Stimulated activated naive CD8-positive, alpha-beta T cell treated with anti-CD3 and anti-CD28 coated beads, Interleukin-15, Interleukin-2, amounts not matched to agents 100 ng/mL and 50 ng/mL, for 24 hours (primary cell): ENCODE measurements at regions not wholly inside any gene's neighbourhood (a gene's known extent, or its start where the extent isn't known, plus 50 kb on each side); places are given as distances from the start of the nearest gene placed in this dataset.

Source experiments
- H3K27ac Mint-ChIP-seq: one replicate; pipeline ENCODE4 v1.8.0; 2021; ENCODE audit warnings: mild to moderate bottlenecking, mixed read lengths
- H3K27me3 Mint-ChIP-seq: one replicate; pipeline ENCODE4 v1.8.0; 2021; ENCODE audit warnings: mixed read lengths
- H3K36me3 Mint-ChIP-seq: one replicate; pipeline ENCODE4 v1.8.0; 2021; ENCODE audit warnings: low read depth, mixed read lengths
- H3K4me1 Mint-ChIP-seq: one replicate; pipeline ENCODE4 v1.8.0; 2021; ENCODE audit warnings: low read depth, mixed read lengths
- H3K4me3 Mint-ChIP-seq: one replicate; pipeline ENCODE4 v1.8.0; 2021; ENCODE audit warnings: mild to moderate bottlenecking, mixed read lengths
- H3K9me3 Mint-ChIP-seq: one replicate; pipeline ENCODE4 v1.8.0; 2021; ENCODE audit warnings: mixed read lengths

DNA sequence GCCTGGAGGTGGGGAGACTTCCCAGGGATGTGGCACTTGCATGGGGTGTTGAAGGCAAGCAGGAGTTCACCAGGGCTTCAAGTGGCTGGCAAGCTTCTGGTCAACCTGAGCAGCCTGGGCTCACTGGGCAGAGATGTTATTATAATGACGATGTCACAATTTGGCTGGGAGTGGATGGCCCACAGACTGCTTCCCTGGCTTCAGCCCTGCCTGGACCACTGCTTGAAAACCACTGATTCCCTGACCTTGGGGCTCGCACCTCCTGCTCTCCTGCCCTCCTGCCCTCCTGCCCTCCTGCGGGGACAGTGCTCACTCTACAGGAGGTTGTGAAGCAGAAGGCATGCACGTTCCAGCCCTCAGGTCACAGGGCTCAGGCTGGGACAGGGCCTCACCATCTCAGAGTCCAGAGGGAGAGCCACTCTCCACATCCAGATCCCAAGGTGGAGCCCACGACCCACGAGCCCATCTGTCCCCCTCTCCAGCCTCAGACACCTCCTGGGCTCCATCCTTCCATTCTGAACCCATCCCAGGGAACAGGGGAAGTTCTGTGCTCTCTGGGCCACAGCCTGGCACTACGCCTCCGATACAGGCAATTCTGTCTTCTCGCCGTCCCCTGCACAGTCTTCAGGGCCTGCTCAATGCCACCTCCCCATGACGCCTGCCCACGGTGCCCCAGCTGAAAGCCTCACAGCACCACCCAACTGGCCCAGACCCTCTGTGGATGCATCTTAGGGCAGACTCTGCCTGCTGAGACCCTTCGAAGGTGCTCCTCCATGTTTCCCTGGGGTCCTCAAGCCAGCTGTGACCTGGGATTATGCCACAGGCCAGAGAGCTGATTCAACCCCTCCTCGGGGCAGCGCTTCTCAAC, 241.6 kb upstream of the RAB6C start:
- H3K4me3 Mint-ChIP-seq, result no peak overlapping the region
- H3K9me3 Mint-ChIP-seq, result no peaks in the 10 kb centered on the region
- no peak overlapping the region for H3K27ac Mint-ChIP-seq
- peaks cover 7% of the 10 kb centered on the region for H3K27me3 Mint-ChIP-seq
- H3K36me3 Mint-ChIP-seq, result no peaks in the 10 kb centered on the region
- no peaks in the 10 kb centered on the region for H3K4me1 Mint-ChIP-seq

DNA sequence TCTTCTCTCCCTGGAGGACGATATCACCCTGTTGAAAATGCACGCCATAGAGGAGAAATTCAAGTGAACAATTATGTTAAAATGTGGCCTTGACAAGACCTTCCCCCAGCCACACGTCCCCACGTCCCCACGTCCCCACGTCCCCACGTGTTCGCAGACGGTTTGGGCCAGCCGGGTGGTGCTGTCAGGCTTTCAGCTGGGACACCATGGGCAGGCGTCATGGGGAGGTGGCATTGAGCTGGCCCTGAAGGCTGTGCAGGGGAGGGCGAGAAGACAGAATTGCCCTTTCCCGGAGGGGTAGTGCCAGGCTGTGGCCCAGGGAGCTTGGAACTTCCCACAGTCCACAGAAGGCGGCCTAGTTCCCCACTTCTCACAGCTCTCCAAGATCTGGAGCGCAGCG, 240.7 kb upstream of the RAB6C start:
- Mint-ChIP-seq H3K27ac (no peak overlapping the region), H3K4me3 (no peak overlapping the region), H3K27me3 (peaks cover 7% of the 10 kb centered on the region), H3K4me1 (no peaks in the 10 kb centered on the region), H3K9me3 (no peaks in the 10 kb centered on the region), H3K36me3 (no peaks in the 10 kb centered on the region)

DNA sequence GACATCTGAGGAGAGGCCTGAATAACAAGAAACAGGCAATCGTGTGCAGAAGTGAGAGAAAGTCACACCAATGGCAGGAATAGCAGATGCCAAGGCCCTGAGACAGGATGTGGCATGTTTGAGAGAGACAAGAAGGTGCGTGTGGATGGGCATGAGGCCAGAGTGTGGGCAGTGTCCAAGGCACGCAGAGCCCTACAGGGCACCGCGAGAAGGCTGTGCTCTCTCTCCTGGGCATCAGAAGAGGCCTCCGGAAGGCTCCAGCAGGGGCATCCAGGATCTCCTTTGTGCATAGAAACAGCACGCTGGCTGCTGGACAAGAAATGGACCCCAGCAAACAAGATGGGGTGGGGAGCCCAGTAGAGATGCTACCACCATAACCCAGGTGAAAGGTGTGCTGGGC, 239.0 kb upstream of the RAB6C start:
- H3K36me3 Mint-ChIP-seq, result no peaks in the 10 kb centered on the region
- H3K9me3 Mint-ChIP-seq, result no peaks in the 10 kb centered on the region
- H3K27me3 Mint-ChIP-seq, result peaks cover 7% of the 10 kb centered on the region
- no peak overlapping the region for H3K4me3 Mint-ChIP-seq
- H3K27ac Mint-ChIP-seq, result no peak overlapping the region
- no peaks in the 10 kb centered on the region for H3K4me1 Mint-ChIP-seq

DNA sequence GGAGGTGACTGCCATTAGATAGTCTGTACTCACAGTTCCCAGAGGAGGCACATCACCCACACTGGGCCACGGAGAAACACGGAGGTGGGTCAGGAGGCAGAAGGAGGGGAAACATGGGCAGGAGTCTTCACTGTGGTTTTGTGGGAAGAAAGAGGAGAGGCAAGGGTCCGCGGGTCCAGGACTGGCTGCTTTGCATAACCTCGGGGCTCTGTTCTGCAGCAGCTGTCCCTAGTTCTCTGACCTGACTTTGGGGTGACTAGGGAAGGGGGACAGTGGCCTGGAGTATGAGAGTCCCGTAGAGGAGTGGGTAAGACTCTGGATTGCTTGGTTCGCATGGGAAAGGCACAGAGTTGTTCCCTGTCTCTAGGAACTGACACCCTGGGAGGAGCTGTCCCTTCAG, 238.3 kb upstream of the RAB6C start:
- Mint-ChIP-seq H3K4me1 (no peaks in the 10 kb centered on the region), H3K9me3 (no peaks in the 10 kb centered on the region), H3K36me3 (no peaks in the 10 kb centered on the region), H3K27ac (no peak overlapping the region), H3K4me3 (no peak overlapping the region), H3K27me3 (peaks cover 7% of the 10 kb centered on the region)

DNA sequence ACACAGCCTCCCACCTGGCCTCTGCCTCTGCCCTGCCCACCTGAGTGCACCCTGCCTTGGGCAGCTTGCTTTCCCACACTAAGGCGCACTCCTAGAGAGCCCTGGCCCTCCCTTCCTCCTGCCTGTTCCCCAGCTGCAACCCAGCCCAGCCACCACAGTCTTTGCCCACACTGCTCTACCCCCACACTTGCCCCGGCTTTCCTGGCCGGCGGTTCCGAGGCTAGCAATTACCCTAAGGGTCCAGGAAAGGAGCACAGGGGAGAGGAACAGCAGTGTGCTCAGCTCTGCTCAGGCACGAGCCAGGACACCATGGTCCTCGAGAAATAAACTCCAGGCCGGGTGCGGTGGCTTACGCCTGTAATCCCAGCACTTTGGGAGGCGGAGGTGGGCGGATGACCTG, 237.8 kb upstream of the RAB6C start:
- Mint-ChIP-seq H3K4me1 (no peaks in the 10 kb centered on the region), H3K27me3 (peaks cover 10% of the 10 kb centered on the region), H3K4me3 (no peak overlapping the region), H3K27ac (no peak overlapping the region), H3K9me3 (no peaks in the 10 kb centered on the region), H3K36me3 (no peaks in the 10 kb centered on the region)

DNA sequence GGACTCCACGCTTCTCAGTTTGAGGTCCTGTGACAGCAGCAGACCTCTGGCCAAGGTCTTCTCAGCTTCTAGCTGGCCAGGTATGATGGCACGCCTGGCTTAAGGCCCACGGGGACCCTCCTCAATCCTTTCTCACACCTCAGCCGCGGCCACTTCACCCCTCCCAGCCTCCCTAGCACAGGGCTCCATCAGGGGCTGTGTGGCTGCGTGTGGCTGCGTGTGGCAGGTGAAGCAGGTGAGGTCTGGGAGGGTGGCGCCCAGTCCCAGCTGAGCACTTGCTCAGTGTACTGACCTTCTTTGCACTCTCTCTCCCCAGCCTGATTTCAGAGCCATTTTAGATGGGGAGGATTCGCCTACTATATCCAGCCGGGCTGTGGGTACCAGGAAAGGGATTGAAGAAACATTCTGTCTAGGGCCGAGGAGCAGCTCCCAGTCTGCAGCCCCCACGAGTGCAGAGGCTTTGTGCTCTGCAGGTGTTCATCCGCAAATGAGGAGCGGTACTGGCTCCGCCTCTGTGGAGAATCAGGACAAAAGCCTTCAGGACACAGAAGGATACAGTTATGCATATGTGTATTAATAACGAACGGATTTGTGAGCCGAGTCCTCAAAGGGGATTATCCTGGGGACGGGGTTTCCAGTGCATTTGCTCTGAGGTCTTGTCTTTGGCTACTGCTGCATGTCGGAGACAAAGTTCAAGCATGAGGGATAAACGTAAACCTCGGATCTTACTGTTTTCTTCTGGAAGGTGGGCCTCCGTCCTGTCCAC, 236.9 kb upstream of the RAB6C start:
- Mint-ChIP-seq H3K27ac (no peak overlapping the region), H3K4me3 (no peak overlapping the region), H3K27me3 (peaks cover 10% of the 10 kb centered on the region), H3K36me3 (no peaks in the 10 kb centered on the region), H3K4me1 (no peaks in the 10 kb centered on the region), H3K9me3 (no peaks in the 10 kb centered on the region)

DNA sequence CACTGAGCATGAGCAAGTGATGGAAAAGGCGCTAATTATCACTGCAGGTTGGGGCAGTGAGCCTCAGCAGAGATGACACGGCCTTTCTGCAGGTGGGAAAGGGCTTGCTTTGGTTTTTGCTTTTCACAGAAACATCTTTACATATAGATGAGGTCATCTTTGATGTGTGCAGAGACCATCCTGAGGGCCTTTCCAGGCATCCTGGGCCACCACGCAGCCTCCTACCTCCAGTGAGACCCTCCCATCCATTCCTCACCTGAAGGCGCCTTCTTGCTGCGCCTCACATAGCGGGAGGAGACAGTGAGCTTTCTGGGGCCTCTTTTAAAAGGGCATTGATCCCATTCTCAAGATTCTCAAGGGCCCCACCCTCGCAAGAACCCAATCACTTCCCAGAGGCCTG, 235.3 kb upstream of the RAB6C start:
- no peaks in the 10 kb centered on the region for H3K9me3 Mint-ChIP-seq
- H3K36me3 Mint-ChIP-seq, result no peaks in the 10 kb centered on the region
- no peak overlapping the region for H3K4me3 Mint-ChIP-seq
- H3K27me3 Mint-ChIP-seq, result peaks cover 7% of the 10 kb centered on the region
- H3K27ac Mint-ChIP-seq, result no peak overlapping the region
- H3K4me1 Mint-ChIP-seq, result no peaks in the 10 kb centered on the region

DNA sequence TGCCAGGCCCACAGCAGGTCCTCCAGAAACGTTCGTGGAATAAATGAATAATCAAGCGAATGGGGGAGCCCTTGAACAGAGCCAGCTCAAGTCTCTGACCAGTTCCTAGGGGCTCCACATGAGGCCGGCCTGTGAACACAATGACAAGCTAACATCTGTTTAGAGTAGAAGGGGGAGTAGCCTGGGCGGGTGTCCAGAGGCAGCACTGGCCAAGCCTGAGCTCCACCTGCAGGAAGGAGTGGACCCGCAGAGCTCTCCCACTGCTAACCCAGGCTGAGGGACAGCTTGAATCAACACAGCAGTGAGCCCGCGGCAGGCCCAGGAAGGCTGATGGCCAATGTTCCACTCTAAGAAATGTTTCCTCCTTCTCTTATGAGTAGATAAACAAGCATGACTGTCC, 234.8 kb upstream of the RAB6C start:
- H3K4me3 Mint-ChIP-seq, result no peak overlapping the region

DNA sequence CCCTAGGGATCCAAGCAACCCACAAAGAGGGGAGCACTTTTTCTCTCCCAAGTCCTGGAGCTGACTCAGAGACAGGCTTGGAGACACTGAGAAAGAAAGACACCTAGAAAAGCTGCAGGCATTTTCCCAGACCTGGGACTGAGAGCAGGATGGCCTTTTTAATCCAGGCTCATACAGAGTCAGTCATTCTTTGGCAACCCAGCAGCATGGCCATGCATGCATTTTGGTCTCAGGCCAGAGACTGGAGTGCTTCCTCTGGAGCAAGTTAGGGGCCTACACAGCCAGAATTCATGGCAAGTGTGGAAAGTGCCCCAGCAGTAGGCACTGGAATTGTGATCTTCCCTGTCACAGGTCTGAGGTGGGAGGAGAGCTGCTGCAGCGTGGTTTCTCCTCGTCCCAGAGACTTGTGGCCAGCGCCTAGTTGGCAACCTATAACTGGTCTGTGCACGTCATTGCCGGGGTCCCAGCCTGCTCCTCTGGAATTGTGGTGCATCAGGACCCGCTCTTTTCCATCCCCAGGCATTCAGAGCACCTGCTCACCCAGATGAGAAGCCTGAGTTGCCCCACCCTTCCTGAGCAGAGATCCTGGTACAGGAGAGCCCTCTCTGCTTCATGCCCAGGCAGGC, 231.9 kb upstream of the RAB6C start:
- Mint-ChIP-seq H3K9me3 (peaks cover 4% of the 10 kb centered on the region), H3K4me3 (no peak overlapping the region), H3K4me1 (no peaks in the 10 kb centered on the region), H3K27me3 (peaks cover 8% of the 10 kb centered on the region), H3K27ac (no peak overlapping the region), H3K36me3 (no peaks in the 10 kb centered on the region)

More for the DNA sequence above, 234.8 kb upstream of the RAB6C start:
- Mint-ChIP-seq H3K9me3 (no peaks in the 10 kb centered on the region), H3K36me3 (no peaks in the 10 kb centered on the region), H3K27me3 (peaks cover 7% of the 10 kb centered on the region), H3K4me1 (no peaks in the 10 kb centered on the region), H3K27ac (no peak overlapping the region)

DNA sequence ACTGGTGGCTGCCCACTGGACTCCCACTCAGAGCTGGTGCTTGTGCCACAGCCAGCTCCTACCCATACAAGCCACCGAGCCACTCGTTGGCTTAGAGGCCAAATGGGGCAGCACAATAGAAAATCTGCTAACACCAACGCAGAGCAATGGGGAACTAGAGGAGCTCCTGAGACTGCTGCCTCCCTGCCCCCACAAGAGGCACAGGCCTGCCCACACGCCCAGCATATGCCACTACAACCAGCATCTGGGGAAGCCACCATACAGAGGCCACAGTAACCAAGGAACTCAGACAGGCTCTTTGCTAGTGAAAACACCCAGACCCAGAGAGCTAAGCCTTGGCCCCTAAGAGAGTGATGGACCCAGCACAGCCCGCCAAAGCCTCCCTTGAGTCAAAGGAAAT, 231.2 kb upstream of the RAB6C start:
- no peaks in the 10 kb centered on the region for H3K4me1 Mint-ChIP-seq
- no peak overlapping the region for H3K27ac Mint-ChIP-seq
- H3K27me3 Mint-ChIP-seq, result peaks cover 8% of the 10 kb centered on the region
- no peaks in the 10 kb centered on the region for H3K36me3 Mint-ChIP-seq
- peaks cover 4% of the 10 kb centered on the region for H3K9me3 Mint-ChIP-seq
- H3K4me3 Mint-ChIP-seq, result no peak overlapping the region

DNA sequence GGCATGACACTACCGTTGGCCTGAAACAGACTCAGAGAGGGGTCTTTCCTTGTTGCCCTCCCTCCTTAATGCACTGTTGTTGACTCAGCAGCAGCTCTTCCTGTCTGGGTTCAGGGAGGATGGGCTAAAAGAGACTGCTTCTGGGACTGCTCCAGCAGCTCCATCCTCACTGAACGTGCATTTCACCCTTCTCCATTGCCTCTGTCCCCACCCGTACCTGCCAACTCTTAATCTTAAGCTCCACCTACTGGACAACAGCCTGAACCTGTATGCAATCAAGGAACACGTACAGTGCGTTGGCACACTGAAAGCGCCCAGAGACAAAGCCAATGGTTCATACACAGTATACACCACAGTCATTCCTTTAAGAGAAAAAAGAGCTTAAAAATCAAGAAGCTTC, 230.8 kb upstream of the RAB6C start:
- Mint-ChIP-seq H3K4me3 (no peak overlapping the region), H3K27ac (no peak overlapping the region)

DNA sequence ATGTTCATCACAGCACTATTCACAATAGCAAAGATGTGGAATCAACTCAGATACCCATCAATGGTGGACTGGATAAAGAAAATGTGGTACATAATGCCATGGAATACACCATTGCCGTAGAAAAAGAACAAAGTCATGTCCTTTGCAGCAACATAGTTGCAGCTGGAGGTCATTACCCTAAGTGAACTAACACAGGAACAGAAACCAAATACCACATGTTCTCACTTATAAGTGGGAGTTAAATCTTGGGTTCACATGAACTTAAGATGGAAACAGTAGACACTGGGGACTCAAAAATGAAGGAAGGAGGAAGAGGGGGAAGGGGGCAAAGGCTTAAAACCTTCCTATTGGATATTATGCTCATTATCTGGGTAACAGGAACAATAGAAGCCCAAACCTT, 228.1 kb upstream of the RAB6C start:
- Mint-ChIP-seq H3K4me1 (no peaks in the 10 kb centered on the region), H3K9me3 (peaks cover 4% of the 10 kb centered on the region), H3K27me3 (peaks cover 14% of the 10 kb centered on the region), H3K4me3 (no peak overlapping the region), H3K27ac (no peak overlapping the region), H3K36me3 (no peaks in the 10 kb centered on the region)

More for the DNA sequence above, 230.8 kb upstream of the RAB6C start:
- no peaks in the 10 kb centered on the region for H3K36me3 Mint-ChIP-seq
- H3K4me1 Mint-ChIP-seq, result no peaks in the 10 kb centered on the region
- H3K9me3 Mint-ChIP-seq, result peaks cover 4% of the 10 kb centered on the region
- H3K27me3 Mint-ChIP-seq, result peaks cover 8% of the 10 kb centered on the region

DNA sequence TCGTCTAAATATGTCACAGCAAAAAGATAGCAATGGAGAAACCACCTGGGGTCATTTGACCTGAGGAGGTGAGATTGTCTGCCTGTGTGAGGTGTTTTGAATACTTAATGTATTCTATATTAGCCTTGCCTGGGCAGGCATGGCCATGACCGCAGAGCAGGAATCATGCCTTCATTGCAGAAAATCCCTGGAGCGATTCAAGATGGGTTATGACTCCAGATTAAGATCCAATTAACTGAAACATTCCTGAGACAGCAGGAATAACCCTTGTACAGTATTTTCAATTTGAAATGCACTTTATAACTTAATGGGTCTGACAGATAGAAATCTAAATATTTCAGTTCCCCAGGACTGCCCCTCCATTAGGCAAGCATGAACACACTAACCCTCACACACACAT, 227.3 kb upstream of the RAB6C start:
- no peak overlapping the region for H3K27ac Mint-ChIP-seq
- H3K27me3 Mint-ChIP-seq, result peaks cover 12% of the 10 kb centered on the region
- H3K4me1 Mint-ChIP-seq, result no peaks in the 10 kb centered on the region
- H3K9me3 Mint-ChIP-seq, result peaks cover 4% of the 10 kb centered on the region
- no peaks in the 10 kb centered on the region for H3K36me3 Mint-ChIP-seq
- H3K4me3 Mint-ChIP-seq, result no peak overlapping the region

DNA sequence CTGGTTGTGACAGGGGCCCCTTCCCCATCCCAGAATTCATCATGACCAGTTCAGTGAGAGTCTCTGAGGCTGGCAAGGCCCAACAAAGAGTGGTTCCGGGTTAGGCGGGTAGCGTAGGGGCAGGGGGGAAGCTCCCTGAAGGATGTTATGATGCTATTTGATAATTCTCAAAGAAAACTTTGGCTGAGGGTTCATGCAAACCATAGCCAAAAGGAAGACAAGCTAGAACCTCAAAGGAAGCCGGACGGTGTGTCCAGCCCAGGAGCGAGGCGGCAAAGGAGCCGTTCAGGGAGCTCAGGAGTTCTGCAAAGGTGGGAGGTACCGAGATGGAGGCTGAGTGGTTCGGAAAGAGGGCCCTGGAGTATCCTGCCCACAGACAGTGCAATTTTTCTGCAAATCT, 226.8 kb upstream of the RAB6C start:
- Mint-ChIP-seq H3K4me1 (no peaks in the 10 kb centered on the region), H3K36me3 (no peaks in the 10 kb centered on the region), H3K27me3 (peaks cover 12% of the 10 kb centered on the region), H3K9me3 (peaks cover 4% of the 10 kb centered on the region), H3K27ac (no peak overlapping the region), H3K4me3 (no peak overlapping the region)

DNA sequence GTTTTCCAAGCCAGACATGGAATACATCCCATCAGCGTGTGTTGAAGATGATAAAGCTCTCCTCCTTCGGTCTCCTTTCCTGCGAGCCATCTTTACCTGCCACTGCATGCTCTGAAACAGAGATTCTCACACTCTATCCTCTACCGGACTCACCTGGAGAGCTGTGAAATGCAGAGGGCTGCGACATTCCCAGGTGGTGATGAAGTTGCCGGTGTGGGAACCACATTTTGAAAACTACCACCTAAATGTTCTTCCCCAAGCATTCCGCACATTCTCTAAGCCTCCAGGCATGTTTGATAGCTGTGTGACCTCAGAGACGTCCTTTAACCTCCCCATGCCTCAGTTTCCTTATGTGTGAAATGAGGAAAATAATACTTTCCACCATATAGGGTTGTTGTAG, 226.2 kb upstream of the RAB6C start:
- Mint-ChIP-seq H3K36me3 (no peaks in the 10 kb centered on the region), H3K27ac (no peak overlapping the region), H3K27me3 (peaks cover 12% of the 10 kb centered on the region), H3K4me1 (no peaks in the 10 kb centered on the region), H3K4me3 (no peak overlapping the region), H3K9me3 (peaks cover 4% of the 10 kb centered on the region)
